GM12874 (cell line): ENCODE measurements at regions not wholly inside any gene's neighbourhood (a gene's known extent, or its start where the extent isn't known, plus 50 kb on each side); places are given as distances from the start of the nearest gene placed in this dataset.

Experiments used
- TF ChIP-seq, protein P1 (sequence below): IDR thresholded peaks from 2 replicates; pipeline ENCODE4 v1.5.1; 2011; ENCODE audit warnings: low read depth, mild to moderate bottlenecking, control low read depth, low read length, moderate library complexity; ENCODE audit not compliant: insufficient read depth

DNA sequence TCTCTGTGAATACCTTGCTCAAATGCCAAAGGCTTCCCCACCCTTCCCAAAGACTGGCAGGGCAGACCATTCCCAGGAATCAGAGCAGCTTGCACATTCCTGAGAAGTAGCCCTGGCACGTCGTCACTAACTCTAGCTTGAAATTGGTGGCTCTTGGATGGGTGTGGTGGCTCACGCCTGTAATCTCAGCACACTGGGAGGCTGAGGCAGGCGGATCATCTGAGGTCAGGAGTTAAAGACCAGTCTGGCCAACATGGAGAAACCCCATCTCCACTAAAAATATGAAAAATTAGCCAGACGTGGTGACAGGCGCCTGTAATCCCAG lies 108.2 kb upstream of the MPP7 start:
- TF ChIP-seq, protein P1, sequence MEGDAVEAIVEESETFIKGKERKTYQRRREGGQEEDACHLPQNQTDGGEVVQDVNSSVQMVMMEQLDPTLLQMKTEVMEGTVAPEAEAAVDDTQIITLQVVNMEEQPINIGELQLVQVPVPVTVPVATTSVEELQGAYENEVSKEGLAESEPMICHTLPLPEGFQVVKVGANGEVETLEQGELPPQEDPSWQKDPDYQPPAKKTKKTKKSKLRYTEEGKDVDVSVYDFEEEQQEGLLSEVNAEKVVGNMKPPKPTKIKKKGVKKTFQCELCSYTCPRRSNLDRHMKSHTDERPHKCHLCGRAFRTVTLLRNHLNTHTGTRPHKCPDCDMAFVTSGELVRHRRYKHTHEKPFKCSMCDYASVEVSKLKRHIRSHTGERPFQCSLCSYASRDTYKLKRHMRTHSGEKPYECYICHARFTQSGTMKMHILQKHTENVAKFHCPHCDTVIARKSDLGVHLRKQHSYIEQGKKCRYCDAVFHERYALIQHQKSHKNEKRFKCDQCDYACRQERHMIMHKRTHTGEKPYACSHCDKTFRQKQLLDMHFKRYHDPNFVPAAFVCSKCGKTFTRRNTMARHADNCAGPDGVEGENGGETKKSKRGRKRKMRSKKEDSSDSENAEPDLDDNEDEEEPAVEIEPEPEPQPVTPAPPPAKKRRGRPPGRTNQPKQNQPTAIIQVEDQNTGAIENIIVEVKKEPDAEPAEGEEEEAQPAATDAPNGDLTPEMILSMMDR, result no peak

DNA sequence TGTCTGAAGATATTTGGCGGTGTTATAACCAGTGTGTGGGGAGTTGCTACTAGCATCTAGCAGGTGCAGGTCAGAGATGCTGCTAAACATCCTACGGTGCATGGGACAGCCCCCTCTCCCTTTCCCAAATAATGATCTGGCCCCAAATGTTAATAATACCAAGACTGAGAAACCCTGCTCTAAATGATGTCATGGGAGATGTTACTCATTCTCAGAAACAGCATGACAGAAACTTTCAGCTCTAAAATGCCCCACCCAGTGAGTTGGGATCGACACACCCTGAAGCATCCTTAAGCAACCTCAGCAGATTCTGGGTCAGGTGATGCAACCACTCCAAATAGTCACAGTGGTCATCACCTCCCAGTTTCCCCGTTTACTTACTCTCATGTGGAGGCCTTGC lies 108.8 kb upstream of the MPP7 start:
- TF ChIP-seq, protein P1, result no peak

DNA sequence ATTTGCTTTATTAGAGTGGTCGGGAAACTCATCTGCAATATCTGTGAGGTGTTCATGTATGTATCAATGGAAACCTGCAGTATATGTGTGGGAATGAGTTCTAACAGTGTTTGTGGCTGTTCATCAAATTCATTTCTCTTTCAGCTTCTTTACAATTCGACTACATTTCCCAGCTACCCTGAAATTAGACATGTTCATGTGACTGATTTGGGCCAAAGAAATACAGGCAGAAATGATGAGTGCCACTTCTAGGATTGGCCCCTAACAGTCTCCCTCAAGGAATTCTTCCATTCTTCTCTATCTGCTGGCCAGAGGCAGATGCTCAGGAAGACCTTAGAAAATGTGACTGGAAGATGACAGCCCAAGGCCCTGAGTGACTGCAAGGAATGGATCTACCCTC lies 114.8 kb upstream of the WAC start:
- TF ChIP-seq, protein P1, result no peak

DNA sequence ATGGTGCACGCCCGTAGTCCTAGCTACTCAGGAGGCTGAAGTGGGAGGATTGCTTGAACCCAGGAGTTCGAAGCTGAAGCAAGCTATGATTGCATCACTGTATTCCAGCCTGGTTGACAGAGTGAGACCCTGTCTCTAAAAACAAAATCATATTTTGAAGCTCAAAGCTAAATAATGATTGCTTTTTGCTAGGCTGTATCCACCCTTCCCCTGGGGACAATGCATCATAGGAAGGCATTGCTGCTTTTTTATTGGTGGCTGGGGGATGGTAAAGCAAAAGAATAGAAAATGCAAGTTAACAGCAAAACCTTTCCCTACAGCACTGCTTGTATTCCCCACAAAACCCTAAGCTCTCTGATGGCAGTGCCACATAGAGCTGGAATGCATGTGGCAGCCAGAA lies 107.5 kb upstream of the WAC start:
- TF ChIP-seq, protein P1, result no peak

DNA sequence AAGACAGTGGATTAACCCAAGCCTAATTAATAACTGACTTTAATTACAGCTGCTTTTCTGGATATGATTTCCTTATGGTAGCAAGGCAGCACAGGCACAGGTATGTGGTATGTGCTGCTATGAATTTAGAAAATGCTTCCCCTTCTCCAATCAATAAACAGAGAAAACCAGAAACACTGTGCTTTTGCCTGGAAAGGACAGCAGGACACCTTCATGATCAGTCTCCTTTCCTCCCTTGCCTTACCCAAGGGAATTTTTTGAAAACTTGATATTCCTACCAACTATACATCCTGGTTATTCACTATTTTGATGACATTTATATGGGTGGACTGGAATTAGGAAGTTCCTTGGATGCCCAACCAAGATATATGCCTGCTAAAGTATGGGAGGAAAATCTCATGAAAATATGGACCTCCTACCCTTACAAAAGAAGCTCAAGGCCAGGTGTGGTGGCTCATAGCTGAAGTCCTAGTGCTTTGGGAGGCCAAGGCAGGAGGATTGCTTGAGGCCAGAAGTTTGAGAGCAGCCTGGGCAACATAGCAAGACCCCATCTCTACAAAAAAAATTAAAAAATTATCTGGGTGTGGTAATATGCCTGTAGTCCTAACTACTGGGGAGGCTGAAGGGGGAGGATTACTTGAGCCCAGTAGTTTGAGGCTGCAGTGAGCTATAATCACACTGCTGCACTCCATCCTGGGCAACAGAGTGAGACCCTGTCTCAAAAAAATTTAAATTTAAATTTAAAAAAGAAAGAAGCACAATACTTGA lies 106.3 kb upstream of the WAC start:
- TF ChIP-seq, protein P1, result no peak

DNA sequence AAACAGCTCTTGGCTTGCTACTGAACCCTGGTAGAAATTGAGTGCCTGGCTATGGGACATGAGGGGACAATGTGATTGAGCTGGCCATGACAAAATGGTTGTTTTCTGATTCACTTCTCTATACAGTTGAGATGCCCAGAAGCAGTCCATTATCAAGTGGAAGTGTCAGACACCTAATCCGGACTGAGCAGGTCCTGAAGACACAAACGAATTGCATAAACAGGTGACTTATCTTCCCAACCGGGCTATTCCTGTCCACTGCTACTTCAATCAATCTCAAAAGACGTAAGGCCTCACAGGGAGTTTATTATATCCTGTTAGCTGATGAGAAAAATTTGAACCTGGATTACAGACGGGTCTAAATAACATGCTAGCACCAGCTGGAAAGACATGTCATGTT lies 105.5 kb upstream of the WAC start:
- TF ChIP-seq, protein P1, result no peak

DNA sequence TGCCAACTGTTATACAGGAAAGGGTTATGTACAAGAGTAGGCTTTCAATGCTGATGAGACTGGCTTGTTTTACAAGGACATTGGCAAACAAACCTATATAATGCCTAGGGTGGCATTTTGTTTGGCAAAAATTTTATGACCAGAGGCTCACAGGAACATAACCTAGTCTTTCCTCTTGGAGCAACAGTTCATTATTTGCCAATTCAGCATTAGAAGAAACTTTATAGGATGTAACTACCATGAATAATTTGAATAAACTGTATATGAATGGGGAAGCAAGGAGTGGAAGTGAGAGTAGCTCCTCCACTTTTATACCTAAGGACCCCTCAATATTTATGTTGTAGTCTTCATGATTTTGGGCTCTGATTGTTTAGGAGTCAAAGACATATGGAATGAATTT lies 103.9 kb upstream of the WAC start:
- TF ChIP-seq, protein P1, result no peak
